Pancreas (tissue), 10 donors: ENCODE measurements at regions not wholly inside any gene's neighbourhood (a gene's known extent, or its start where the extent isn't known, plus 50 kb on each side); places are given as distances from the start of the nearest gene placed in this dataset.

ENCODE experiments used
- ATAC-seq, 4 donors: fragments of 200-7000 bp; cut with Tn5 transposase; one replicate each; pipeline versions ENCODE4 v1.8.0 to v1.9.1; 2020; ENCODE audit warnings: mild to moderate bottlenecking in 4 of 4, moderate library complexity in 4 of 4
- DNase-seq, 6 donors: peaks; one replicate each; pipeline ENCODE4 v3.0.0-alpha.2; 2020
- FAIRE-seq: peaks from 2 replicates; lab custom pipeline; 2012; peaks lifted over from hg19 to GRCh38; lab: Jason Lieb, UNC
- H3K27ac ChIP-seq, 4 donors: fragments of 200-600 bp; sonication (generic); 1 replicate in 3 of 4; 2 replicates in 1 of 4; pipeline versions ENCODE4 v1.5.0 to v1.8.0; 2020
- H3K27me3 ChIP-seq, 4 donors: fragments of 200-600 bp; one replicate each; pipeline ENCODE4 v1.8.0; 2021
- H3K36me3 ChIP-seq, 3 donors: fragments of 200-600 bp; sonication (generic) in 1 of 3; one replicate each; pipeline versions ENCODE4 v1.5.0 to v1.8.0; 2020 to 2021
- H3K4me1 ChIP-seq, 3 donors: fragments of 200-600 bp; one replicate each; pipeline ENCODE4 v1.8.0; 2021
- H3K4me3 ChIP-seq, 4 donors: fragments of 200-600 bp; sonication (generic) in 2 of 4; one replicate each; pipeline versions ENCODE4 v1.5.0 to v1.8.0; 2020 to 2021
- H3K9me3 ChIP-seq, 4 donors: fragments of 200-600 bp; one replicate each; pipeline ENCODE4 v1.8.0; 2021
- CTCF ChIP-seq, 4 donors: fragments of 200-600 bp; sonication (generic) in 3 of 4; IDR thresholded peaks; one replicate each; pipeline versions ENCODE4 v1.5.0 to v1.8.0; 2021; ENCODE audit warnings: antibody characterized with exemption in 4 of 4
- WGBS, 2 donors: extraction: QIAGEN DNeasy Blood & Tissue Kit; methylation state at CpG; one replicate each; pipeline ENCODE4 v1.1.7; 2013; 5-methylcytosine and 5-hydroxymethylcytosine counted together
- intact Hi-C, 3 donors: fragments of 100-400 bp; cut with DNase I; formaldehyde crosslinking; loops; one replicate each; pipeline versions ENCODE4 v1.11.1 to v1.14.2; 2022
- donor health status: healthy with polysubstance abuse.
- donor health status: DM: no; HTN: no; CAD: no; lungs with moderate emphysema.
- donor health status: DM: no; HTN: no; CAD: no.
- donor health status: control.
- donor health status: control.
- donor health status: Bipolar disorder and iron deficiency.
- donor health status: DM: yes; HTN: yes; CAD: no.
- donor health status: DM: no; HTN: no; CAD: no.
- donor health status: DM: no; HTN: no; CAD: no.
- donor health status: DM: yes; HTN: yes; CAD: no.

DNA sequence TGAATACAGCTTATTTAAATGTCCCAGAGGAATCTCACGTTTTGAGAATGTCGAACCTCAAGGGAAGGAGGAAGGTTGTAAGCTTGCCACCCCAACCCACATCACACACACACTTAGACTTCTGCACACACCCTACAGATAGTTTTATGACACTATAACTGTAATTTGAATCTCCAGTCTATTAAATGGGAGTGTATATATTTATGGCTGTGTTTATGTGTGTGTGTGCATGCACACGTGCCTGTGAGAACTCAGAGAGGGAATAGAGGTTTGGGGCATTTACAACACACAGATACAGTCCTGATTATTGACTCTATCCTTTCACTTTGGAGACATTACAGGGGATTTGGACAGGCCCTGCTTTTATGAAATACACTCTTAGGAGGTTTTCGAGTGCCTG lies 171.5 kb upstream of the MAF start:
- no peaks in the 10 kb centered on the region for H3K36me3 ChIP-seq
- no peaks in the 10 kb centered on the region for H3K27me3 ChIP-seq
- H3K4me3 ChIP-seq = no peak overlapping the region
- FAIRE-seq (no peak), DNase-seq (no peak), ATAC-seq (no peak)
- 82 to 84% methylated on average over 4 of the region's 4 CpGs for WGBS, 2 donors
- no peaks in the 10 kb centered on the region for H3K9me3 ChIP-seq
- H3K4me1 ChIP-seq = peaks cover 12 to 17% (median 14%) of the 10 kb centered on the region in 3 donors
- no peak for TF ChIP-seq CTCF (IDR thresholded peaks at IDR 0.05)
- no peak overlapping the region for H3K27ac ChIP-seq
- intact Hi-C loops = no loop called here

GRCh38 chr16:79770244-79771064 lies 169.9 kb upstream of the MAF start:
- Histone ChIP-seq H3K4me3 (peak overlapping the region; percentile 30 to 58 (median 36)), H3K9me3 (no peaks in the 10 kb centered on the region), H3K36me3 (no peaks in the 10 kb centered on the region), H3K4me1 (peaks cover 12 to 17% (median 14%) of the 10 kb centered on the region in 3 donors), H3K27ac (peak overlapping the region in 2 of 4 donors; percentile 57 to 61), H3K27me3 (no peaks in the 10 kb centered on the region)
- no peak for TF ChIP-seq CTCF (IDR thresholded peaks at IDR 0.05)
- intact Hi-C loops = no loop called here
- ATAC-seq (peak; percentile 95 to 100 (median 98)), FAIRE-seq (peak; percentile 94), DNase-seq (peak; percentile 88 to 96 (median 90))
- 1% methylated on average over 47 to 59 of the region's 59 CpGs for WGBS, 2 donors

GRCh38 chr16:79769928-79770243 lies 169.3 kb upstream of the MAF start:
- H3K27me3 ChIP-seq = no peaks in the 10 kb centered on the region
- H3K9me3 ChIP-seq = no peaks in the 10 kb centered on the region
- peak overlapping the region in 2 of 4 donors; percentile 57 to 61 for H3K27ac ChIP-seq
- H3K4me3 ChIP-seq = peak overlapping the region; percentile 22 to 58 (median 36)
- DNase-seq (no peak), FAIRE-seq (no peak), ATAC-seq (peak in 1 of 4 donors; percentile 2)
- peaks cover 12 to 17% (median 14%) of the 10 kb centered on the region in 3 donors for H3K4me1 ChIP-seq
- WGBS, 2 donors = 15 to 26% methylated on average over 6 of the region's 6 CpGs
- intact Hi-C loops = no loop called here
- TF ChIP-seq CTCF (IDR thresholded peaks at IDR 0.05) = no peak
- H3K36me3 ChIP-seq = no peaks in the 10 kb centered on the region

DNA sequence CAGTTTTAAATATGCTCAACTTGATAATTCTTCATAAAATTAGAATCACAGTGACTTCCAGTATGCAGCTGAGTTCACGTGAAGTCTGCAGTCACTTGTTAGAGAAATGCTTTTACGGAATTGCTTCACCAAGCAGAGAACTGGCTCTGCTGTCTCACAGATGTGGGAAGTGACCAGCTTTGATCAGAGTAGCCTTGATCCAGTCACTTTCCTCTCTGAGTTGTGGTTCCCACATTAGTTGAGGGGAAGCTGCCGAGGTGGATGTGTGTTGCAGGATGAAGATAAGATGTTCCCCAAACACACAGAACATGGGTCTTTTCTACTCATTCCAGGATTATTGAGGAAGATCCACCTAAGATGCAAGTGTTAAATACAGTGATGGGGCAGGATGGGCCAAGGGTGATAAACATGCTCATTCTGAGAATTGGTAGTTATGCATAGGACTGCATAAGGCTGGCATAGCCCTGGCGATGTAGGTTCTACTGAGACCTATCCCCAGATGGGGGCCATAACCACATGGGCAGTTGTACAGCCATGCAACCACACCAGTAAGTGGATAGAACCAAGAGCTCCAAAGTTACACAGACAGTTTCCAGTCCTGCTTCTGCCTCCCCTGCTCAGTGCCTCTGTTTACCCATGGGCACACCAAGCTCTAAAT lies 168.9 kb upstream of the MAF start:
- Histone ChIP-seq H3K4me1 (peaks cover 12 to 17% (median 14%) of the 10 kb centered on the region in 3 donors), H3K9me3 (no peaks in the 10 kb centered on the region), H3K36me3 (no peaks in the 10 kb centered on the region), H3K27me3 (no peaks in the 10 kb centered on the region), H3K27ac (no peak overlapping the region), H3K4me3 (no peak overlapping the region)
- intact Hi-C loops = no loop called here
- 78 to 80% methylated on average over 4 of the region's 4 CpGs for WGBS, 2 donors
- no peak for FAIRE-seq
- DNase-seq = no peak
- ATAC-seq = no peak
- no peak for TF ChIP-seq CTCF (IDR thresholded peaks at IDR 0.05)
